Parathyroid adenoma (tissue), 2 donors: ENCODE measurements at regions not wholly inside any gene's neighbourhood (a gene's known extent, or its start where the extent isn't known, plus 50 kb on each side); places are given as distances from the start of the nearest gene placed in this dataset.

ENCODE experiments used
- H2AFZ ChIP-seq: fragments of 300-600 bp; sonication (generic); one replicate; pipeline ENCODE4 v1.7.0; 2017; ENCODE audit warnings: antibody characterized with exemption, mild to moderate bottlenecking
- H3K27ac ChIP-seq: fragments of 300-600 bp; sonication (generic); one replicate; pipeline ENCODE4 v1.7.0; 2017
- H3K27me3 ChIP-seq: fragments of 300-600 bp; sonication (generic); one replicate; pipeline ENCODE4 v1.7.0; 2017; ENCODE audit warnings: low read length; ENCODE audit not compliant: control insufficient read depth, insufficient read depth
- H3K36me3 ChIP-seq: fragments of 300-600 bp; sonication (generic); one replicate; pipeline ENCODE4 v1.7.0; 2017; ENCODE audit warnings: low read length; ENCODE audit not compliant: control insufficient read depth, insufficient read depth
- H3K4me1 ChIP-seq: fragments of 300-600 bp; sonication (generic); one replicate; pipeline ENCODE4 v1.7.0; 2017; ENCODE audit warnings: control low read depth
- H3K4me2 ChIP-seq: fragments of 300-600 bp; sonication (generic); one replicate; pipeline ENCODE4 v1.7.0; 2017; ENCODE audit warnings: low read length
- H3K4me3 ChIP-seq: fragments of 300-600 bp; sonication (generic); one replicate; pipeline ENCODE4 v1.7.0; 2017; ENCODE audit warnings: low read depth, low read length
- H3K79me2 ChIP-seq: fragments of 300-600 bp; sonication (generic); one replicate; pipeline ENCODE4 v1.7.0; 2017; ENCODE audit warnings: control low read depth
- H3K9ac ChIP-seq: fragments of 300-600 bp; sonication (generic); one replicate; pipeline ENCODE4 v1.7.0; 2017; ENCODE audit warnings: mild to moderate bottlenecking
- H3K9me3 ChIP-seq: fragments of 300-600 bp; sonication (generic); one replicate; pipeline ENCODE4 v1.7.0; 2017; ENCODE audit warnings: low read length; ENCODE audit not compliant: control insufficient read depth
- CTCF ChIP-seq: fragments of 300-600 bp; sonication (generic); IDR thresholded peaks from one replicate; pipeline ENCODE4 v1.7.0; 2017; ENCODE audit warnings: antibody characterized with exemption, mild to moderate bottlenecking
- donor health status: primary hyperparathyroidism.

GRCh38 chr13:105732806-105733529 lies 802.5 kb downstream of the EFNB2 start:
- Histone ChIP-seq H3K27me3 (no peaks in the 10 kb centered on the region), H3K27ac (no peak overlapping the region), H3K79me2 (no peaks in the 10 kb centered on the region), H3K4me1 (no peaks in the 10 kb centered on the region), H3K36me3 (no peaks in the 10 kb centered on the region), H3K4me3 (no peak overlapping the region), H2AFZ (no peak overlapping the region), H3K9ac (no peak overlapping the region), H3K9me3 (no peaks in the 10 kb centered on the region), H3K4me2 (no peak overlapping the region)
- no peak for TF ChIP-seq CTCF

GRCh38 chr13:105725887-105726286 lies 809.6 kb downstream of the EFNB2 start:
- no peak for TF ChIP-seq CTCF
- H3K79me2 ChIP-seq, result no peaks in the 10 kb centered on the region
- H3K4me1 ChIP-seq, result no peaks in the 10 kb centered on the region
- no peak overlapping the region for H3K9ac ChIP-seq
- no peak overlapping the region for H3K4me2 ChIP-seq
- H3K9me3 ChIP-seq, result no peaks in the 10 kb centered on the region
- no peaks in the 10 kb centered on the region for H3K36me3 ChIP-seq
- H3K27ac ChIP-seq, result no peak overlapping the region
- H2AFZ ChIP-seq, result no peak overlapping the region
- no peak overlapping the region for H3K4me3 ChIP-seq
- no peaks in the 10 kb centered on the region for H3K27me3 ChIP-seq

GRCh38 chr13:105721016-105721415 lies 814.4 kb downstream of the EFNB2 start:
- TF ChIP-seq CTCF, result no peak
- Histone ChIP-seq H3K4me3 (no peak overlapping the region), H3K4me2 (no peak overlapping the region), H3K36me3 (no peaks in the 10 kb centered on the region), H3K27me3 (no peaks in the 10 kb centered on the region), H3K27ac (no peak overlapping the region), H2AFZ (no peak overlapping the region), H3K4me1 (no peaks in the 10 kb centered on the region), H3K9me3 (no peaks in the 10 kb centered on the region), H3K79me2 (no peaks in the 10 kb centered on the region), H3K9ac (no peak overlapping the region)

GRCh38 chr13:105719859-105720258 lies 815.6 kb downstream of the EFNB2 start:
- no peak for TF ChIP-seq CTCF
- Histone ChIP-seq H2AFZ (no peak overlapping the region), H3K9me3 (no peaks in the 10 kb centered on the region), H3K9ac (no peak overlapping the region), H3K4me3 (no peak overlapping the region), H3K27me3 (no peaks in the 10 kb centered on the region), H3K36me3 (no peaks in the 10 kb centered on the region), H3K27ac (no peak overlapping the region), H3K4me2 (no peak overlapping the region), H3K79me2 (no peaks in the 10 kb centered on the region), H3K4me1 (no peaks in the 10 kb centered on the region)

- TF ChIP-seq CTCF, result no peak
- Histone ChIP-seq H3K27ac (no peak overlapping the region), H3K36me3 (no peaks in the 10 kb centered on the region)
Observed at GRCh38 chr13:105709181-105709580, 826.3 kb downstream of the EFNB2 start.

More at GRCh38 chr13:105709181-105709580, 826.3 kb downstream of the EFNB2 start:
- Histone ChIP-seq H3K9ac (no peak overlapping the region), H3K79me2 (no peaks in the 10 kb centered on the region), H3K4me2 (no peak overlapping the region), H2AFZ (no peak overlapping the region), H3K4me3 (no peak overlapping the region), H3K4me1 (no peaks in the 10 kb centered on the region), H3K9me3 (no peaks in the 10 kb centered on the region), H3K27me3 (no peaks in the 10 kb centered on the region)
